Gastroesophageal sphincter (tissue), 4 donors: ENCODE measurements at regions not wholly inside any gene's neighbourhood (a gene's known extent, or its start where the extent isn't known, plus 50 kb on each side); places are given as distances from the start of the nearest gene placed in this dataset.
"Not testable (repeated sequence)": the region's sequence is repeated elsewhere in the genome, so short reads cannot be mapped to it uniquely, and the experiment has no call there.

Source experiments
- ATAC-seq: fragments of 150-250 bp; one replicate; pipeline ENCODE4 v1.9.1; 2016; ENCODE audit warnings: mild to moderate bottlenecking, moderate library complexity
- H3K27ac ChIP-seq, 4 donors: fragments of 200-600 bp; sonication (generic) in 3 of 4; 1 replicate in 3 of 4; 2 replicates in 1 of 4; pipeline ENCODE4 v1.5.1; 2016 to 2019
- H3K27me3 ChIP-seq: fragments of 200-600 bp; sonication (generic); one replicate; pipeline ENCODE4 v1.5.1; 2019
- H3K36me3 ChIP-seq, 2 donors: fragments of 200-600 bp; sonication (generic); one replicate each; pipeline ENCODE4 v1.5.1; 2019; ENCODE audit warnings: control low read depth in 1 of 2
- H3K4me1 ChIP-seq, 3 donors: fragments of 200-600 bp; sonication (generic); 1 replicate in 2 of 3; 2 replicates in 1 of 3; pipeline ENCODE4 v1.5.1; 2016 to 2019; ENCODE audit warnings: control low read depth in 2 of 3
- H3K4me3 ChIP-seq, 2 donors: fragments of 200-600 bp; sonication (generic); one replicate each; pipeline ENCODE4 v1.5.1; 2019; ENCODE audit warnings: mild to moderate bottlenecking in 1 of 2, moderate library complexity in 1 of 2
- H3K9me3 ChIP-seq, 3 donors: fragments of 200-600 bp; sonication (generic); one replicate each; pipeline ENCODE4 v1.5.1; 2017 to 2019; ENCODE audit warnings: control low read depth in 2 of 3
- EP300 ChIP-seq: sonication (generic); formaldehyde crosslinking; IDR thresholded peaks from one replicate; pipeline ENCODE4 v1.6.1; 2017; ENCODE audit warnings: antibody characterized with exemption, mild to moderate bottlenecking
- POLR2A ChIP-seq, 2 donors: fragments of 450-650 bp; IDR thresholded peaks; one replicate each; pipeline ENCODE4 v1.6.1; 2017; ENCODE audit warnings: antibody characterized with exemption in 2 of 2, mild to moderate bottlenecking in 2 of 2, moderate library complexity in 1 of 2
- POLR2AphosphoS5 ChIP-seq: sonication (generic); formaldehyde crosslinking; IDR thresholded peaks from one replicate; pipeline ENCODE4 v1.6.1; 2017; ENCODE audit warnings: antibody characterized with exemption
- WGBS, 2 donors: methylation state at CpG; one replicate each; pipeline ENCODE4 v1.1.5; 2018; ENCODE audit warnings: low coverage in 1 of 2; 5-methylcytosine and 5-hydroxymethylcytosine counted together
- TF ChIP-seq, protein P1 (sequence below), 4 experiments: fragments of 200-600 bp in 2 of 4; fragments of 450-650 bp in 2 of 4; sonication (generic) in 1 of 4; IDR thresholded peaks; one replicate each; pipeline ENCODE4 v1.5.1; 2017 to 2019; ENCODE audit warnings: antibody characterized with exemption in 4 of 4, mild to moderate bottlenecking in 2 of 4, moderate library complexity in 2 of 4

DNA sequence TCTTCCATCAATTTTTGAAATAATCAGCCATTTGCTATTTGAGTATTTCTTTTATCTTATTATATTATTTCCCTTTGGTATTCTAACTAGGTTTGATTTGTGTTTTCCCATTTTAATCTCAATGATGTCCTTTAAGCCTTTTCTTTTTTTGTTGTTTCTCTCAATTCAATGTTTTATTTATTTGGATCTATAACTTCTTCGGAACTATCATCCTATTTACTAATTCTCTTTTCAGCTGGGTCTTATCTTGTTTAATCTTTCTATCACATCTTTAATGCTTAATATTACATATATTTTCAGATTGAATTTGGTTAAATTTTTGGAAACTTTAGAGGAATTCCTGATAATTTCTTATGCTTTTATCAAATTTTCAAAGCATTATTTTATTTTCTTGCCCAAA, 448.3 kb downstream of the SOX11 start:
- 89% methylated on average over 1 of the region's 1 CpG; no CpG with 5 or more reads in 1 of the 2 donors for WGBS, 2 donors
- Histone ChIP-seq H3K9me3 (peaks cover 0 to 19% (median 0%) of the 10 kb centered on the region in 3 donors), H3K4me3 (no peak overlapping the region), H3K4me1 (no peaks in the 10 kb centered on the region), H3K36me3 (no peaks in the 10 kb centered on the region), H3K27ac (no peak overlapping the region), H3K27me3 (no peaks in the 10 kb centered on the region)
- no peak for ATAC-seq
- TF ChIP-seq POLR2AphosphoS5 (no peak), EP300 (no peak), POLR2A (IDR thresholded peaks at IDR 0.05) (no peak)
- TF ChIP-seq, protein P1, sequence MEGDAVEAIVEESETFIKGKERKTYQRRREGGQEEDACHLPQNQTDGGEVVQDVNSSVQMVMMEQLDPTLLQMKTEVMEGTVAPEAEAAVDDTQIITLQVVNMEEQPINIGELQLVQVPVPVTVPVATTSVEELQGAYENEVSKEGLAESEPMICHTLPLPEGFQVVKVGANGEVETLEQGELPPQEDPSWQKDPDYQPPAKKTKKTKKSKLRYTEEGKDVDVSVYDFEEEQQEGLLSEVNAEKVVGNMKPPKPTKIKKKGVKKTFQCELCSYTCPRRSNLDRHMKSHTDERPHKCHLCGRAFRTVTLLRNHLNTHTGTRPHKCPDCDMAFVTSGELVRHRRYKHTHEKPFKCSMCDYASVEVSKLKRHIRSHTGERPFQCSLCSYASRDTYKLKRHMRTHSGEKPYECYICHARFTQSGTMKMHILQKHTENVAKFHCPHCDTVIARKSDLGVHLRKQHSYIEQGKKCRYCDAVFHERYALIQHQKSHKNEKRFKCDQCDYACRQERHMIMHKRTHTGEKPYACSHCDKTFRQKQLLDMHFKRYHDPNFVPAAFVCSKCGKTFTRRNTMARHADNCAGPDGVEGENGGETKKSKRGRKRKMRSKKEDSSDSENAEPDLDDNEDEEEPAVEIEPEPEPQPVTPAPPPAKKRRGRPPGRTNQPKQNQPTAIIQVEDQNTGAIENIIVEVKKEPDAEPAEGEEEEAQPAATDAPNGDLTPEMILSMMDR (IDR thresholded peaks at IDR 0.05): no peak

DNA sequence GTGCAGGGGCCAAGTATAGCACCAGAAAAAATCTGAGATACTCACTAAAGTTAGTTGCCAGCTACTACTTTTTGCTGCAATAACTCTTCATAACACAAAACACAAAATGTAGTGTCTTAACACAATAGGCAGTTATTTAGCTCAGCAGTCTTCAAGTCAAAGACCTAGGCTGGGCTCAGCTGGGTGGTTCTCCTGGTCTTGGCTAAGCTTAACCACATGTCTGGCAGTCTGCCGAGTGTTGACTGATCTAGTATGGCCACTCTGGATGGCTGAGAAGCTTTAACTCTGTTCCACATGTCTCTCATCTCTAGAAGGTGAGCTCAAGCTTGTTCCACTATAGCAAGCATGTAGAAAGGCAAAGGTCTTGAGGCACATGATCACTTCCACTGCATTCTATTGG, 451.6 kb downstream of the SOX11 start:
- ATAC-seq: no peak
- TF ChIP-seq POLR2A (IDR thresholded peaks at IDR 0.05): no peak
- TF ChIP-seq EP300: no peak
- TF ChIP-seq POLR2AphosphoS5: no peak
- TF ChIP-seq, protein P1 (IDR thresholded peaks at IDR 0.05): no peak
- Histone ChIP-seq H3K36me3 (no peaks in the 10 kb centered on the region), H3K9me3 (peaks cover 0 to 19% (median 0%) of the 10 kb centered on the region in 3 donors), H3K27ac (no peak overlapping the region), H3K4me1 (no peaks in the 10 kb centered on the region), H3K4me3 (no peak overlapping the region), H3K27me3 (no peaks in the 10 kb centered on the region)
- WGBS, 2 donors: 89% methylated on average over 1 of the region's 1 CpG; no CpG with 5 or more reads in 1 of the 2 donors

DNA sequence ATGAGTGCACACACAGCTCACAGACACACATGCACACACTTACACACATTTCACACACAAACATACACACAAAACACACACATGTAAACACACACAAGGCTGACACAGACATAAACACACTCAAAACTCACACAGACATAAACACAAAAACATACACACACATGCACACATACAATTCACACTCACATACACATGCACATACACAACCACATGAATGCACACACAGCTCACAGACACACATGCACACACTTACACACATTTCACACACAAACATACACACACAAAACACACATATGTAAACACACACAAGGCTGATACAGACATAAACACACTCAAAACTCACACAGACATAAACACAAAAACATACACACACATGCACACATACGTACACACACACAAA, 455.0 kb downstream of the SOX11 start:
- H3K36me3 ChIP-seq, H3K9me3 ChIP-seq, H3K27ac ChIP-seq, H3K27me3 ChIP-seq, H3K4me3 ChIP-seq, ATAC-seq, H3K4me1 ChIP-seq: not testable (repeated sequence)
- 86 to 89% methylated on average over 1 of the region's 1 CpG for WGBS, 2 donors

DNA sequence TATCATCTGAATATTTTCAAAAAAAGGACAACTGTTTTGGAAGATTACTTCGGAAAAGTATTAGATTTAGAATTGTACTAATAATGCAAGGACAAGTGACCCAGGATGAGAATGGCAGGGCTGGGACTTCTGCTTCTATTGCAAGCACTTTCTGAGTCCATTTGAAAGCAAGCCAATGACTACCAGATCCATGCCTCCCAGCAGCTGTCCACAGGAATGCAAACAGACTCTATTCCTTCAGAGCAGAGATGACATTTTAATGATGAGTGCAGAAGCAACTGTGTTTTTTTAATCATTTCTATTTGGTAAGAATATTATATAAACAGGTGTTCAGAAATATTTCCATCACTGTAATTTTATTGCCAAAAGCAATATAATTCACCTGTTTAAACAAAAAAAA, 456.7 kb downstream of the SOX11 start:
- Histone ChIP-seq H3K4me3 (no peak overlapping the region), H3K27ac (no peak overlapping the region), H3K4me1 (no peaks in the 10 kb centered on the region), H3K36me3 (no peaks in the 10 kb centered on the region), H3K27me3 (no peaks in the 10 kb centered on the region), H3K9me3 (peaks cover 0 to 6% (median 0%) of the 10 kb centered on the region in 3 donors)
- no peak for TF ChIP-seq POLR2AphosphoS5
- TF ChIP-seq, protein P1 (IDR thresholded peaks at IDR 0.05): no peak
- TF ChIP-seq EP300: no peak
- no peak for TF ChIP-seq POLR2A (IDR thresholded peaks at IDR 0.05)
- WGBS, 2 donors: 59 to 68% methylated on average over 1 of the region's 1 CpG
- ATAC-seq: no peak

DNA sequence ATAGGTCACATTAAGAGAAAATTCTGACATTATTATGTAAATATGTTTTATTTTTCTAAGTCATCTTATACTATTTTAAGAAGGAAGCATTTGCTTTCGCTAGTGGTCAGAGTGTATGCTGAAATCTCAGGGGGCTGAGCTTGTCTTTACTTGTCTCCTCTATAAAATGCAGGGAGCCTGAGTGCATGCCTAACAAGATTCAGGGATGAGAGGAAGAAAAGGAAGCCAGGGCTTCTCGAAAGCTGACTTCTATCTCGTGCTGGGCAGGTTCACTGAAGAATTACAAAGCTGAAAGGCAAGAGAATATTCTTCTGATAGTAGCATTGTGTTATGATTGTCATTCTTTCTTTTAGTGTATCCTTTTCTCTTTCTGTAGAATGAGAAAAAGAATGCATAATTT, 467.4 kb downstream of the SOX11 start:
- no peak overlapping the region for H3K4me3 ChIP-seq
- H3K9me3 ChIP-seq: peaks cover 0 to 4% (median 0%) of the 10 kb centered on the region in 3 donors
- no peak overlapping the region for H3K27ac ChIP-seq
- WGBS, 2 donors: 41 to 54% methylated on average over 2 to 3 of the region's 3 CpGs
- TF ChIP-seq, protein P1 (IDR thresholded peaks at IDR 0.05): no peak
- TF ChIP-seq POLR2A (IDR thresholded peaks at IDR 0.05) (no peak), POLR2AphosphoS5 (no peak), EP300 (no peak)
- no peaks in the 10 kb centered on the region for H3K27me3 ChIP-seq
- no peak for ATAC-seq
- no peaks in the 10 kb centered on the region for H3K36me3 ChIP-seq
- no peaks in the 10 kb centered on the region for H3K4me1 ChIP-seq
